ENCODE measurements at regions not wholly inside any gene's neighbourhood (a gene's known extent, or its start where the extent isn't known, plus 50 kb on each side); places are given as distances from the start of the nearest gene placed in this dataset.

GRCh38 chr2:192888109-192888508, 693.4 kb upstream of the TMEFF2 start:
- Histone ChIP-seq H3K36me3 (ENCODE audit: control insufficient read depth in 1 of 2, insufficient read depth in 2 of 2, low read length in 2 of 2) (no peaks in the 10 kb centered on the region), H3K79me2 (ENCODE audit: insufficient read depth, low read length) (no peaks in the 10 kb centered on the region), H3K27ac (ENCODE audit: low read depth, low read length) (no peak overlapping the region), H3K9me2 (ENCODE audit: insufficient read depth) (no peaks in the 10 kb centered on the region), H3K9ac (ENCODE audit: low read length) (no peak overlapping the region), H4K20me1 (ENCODE audit: insufficient read depth) (no peaks in the 10 kb centered on the region), H2AFZ (ENCODE audit: low read depth, low read length, poor library complexity, severe bottlenecking) (no peak overlapping the region), H3K27me3 (ENCODE audit: insufficient read depth, low read length) (no peaks in the 10 kb centered on the region), H3K9me3 (ENCODE audit: control insufficient read depth in 1 of 2, insufficient read depth in 1 of 2, low read depth in 1 of 2, low read length in 2 of 2) (no peaks in the 10 kb centered on the region), H3K4me2 (ENCODE audit: low read length) (no peak overlapping the region), H3K4me1 (ENCODE audit: control insufficient read depth in 1 of 2, insufficient read depth in 2 of 2, low read length in 2 of 2) (no peaks in the 10 kb centered on the region), H3K4me3 (replicated peaks in 1 of 2; ENCODE audit: low read depth in 1 of 2, low read length in 2 of 2) (no peak overlapping the region)
- no peak for ATAC-seq
- POLR2A ChIA-PET: no interaction called here
- RAD21 ChIA-PET (ENCODE audit: low non-redundant PET in 1 of 2, low total read pairs in 2 of 2, uncharacterized antibody in 2 of 2, unreplicated experiment in 2 of 2): no interaction called here
- intact Hi-C loops (cut with micrococcal nuclease): no loop called here
- BruUV-seq (replicated peaks): no TSS peak
- TF ChIP-seq ATF3 (IDR thresholded peaks at IDR 0.05): no peak
- no peak for TF ChIP-seq CEBPB (IDR thresholded peaks at IDR 0.05; ENCODE audit: low read depth)
- TF ChIP-seq REST (IDR thresholded peaks at IDR 0.05; ENCODE audit: low read depth): no peak
- TF ChIP-seq MAX (IDR thresholded peaks at IDR 0.05): no peak
- no peak for TF ChIP-seq POLR2AphosphoS5 (IDR thresholded peaks at IDR 0.05; ENCODE audit: low read depth, low read length)
- no peak for TF ChIP-seq ELF1 (IDR thresholded peaks at IDR 0.05; ENCODE audit: borderline replicate concordance, low read depth)
- no peak for TF ChIP-seq EGR1 (IDR thresholded peaks at IDR 0.05; ENCODE audit: low read depth)
- no peak for TF ChIP-seq FOSL1 (IDR thresholded peaks at IDR 0.05; ENCODE audit: low read depth)
- no peak for TF ChIP-seq SIN3A (IDR thresholded peaks at IDR 0.05; ENCODE audit: low read depth)
- CTCF ChIA-PET: no interaction called here
- DNase-seq (ENCODE audit: low read depth, low spot score): no peak

Measured in HCT116 (cell line).